K562 (cell line): ENCODE measurements at regions not wholly inside any gene's neighbourhood (a gene's known extent, or its start where the extent isn't known, plus 50 kb on each side); places are given as distances from the start of the nearest gene placed in this dataset.

Source experiments
- ATAC-seq: fragments of 200-7000 bp; cut with Tn5 transposase; 3 replicates; pipeline ENCODE4 v1.9.1; 2020; ENCODE audit warnings: moderate library complexity
- BruUV-seq: library from RNA; stranded (reverse); fragments of 400-500 nt; replicated peaks from 2 replicates; lab custom pipeline; 2021; lab: Mats Ljungman, UMichigan
- CTCF ChIA-PET: fragments of 300-600 bp; formaldehyde crosslinking; extraction: SDS; loops from one replicate; lab custom pipeline; 2021; ENCODE audit warnings: low intra/inter-chr PET ratio; lab: Yijun Ruan, JAX
- POLR2A ChIA-PET: fragments of 300-600, 350-650 bp; sonication (Branson Sonifier 250); formaldehyde crosslinking; extraction: SDS; loops from one replicate; lab custom pipeline; 2021; ENCODE audit warnings: antibody characterized with exemption, inconsistent platforms; lab: Yijun Ruan, JAX
- DNase-seq, 4 experiments: peaks; one replicate each; pipeline versions ENCODE4 v3.0.0 to v3.0.0-alpha.2; 2011 to 2018; ENCODE audit warnings: low spot score in 3 of 4, mixed read lengths in 3 of 4; ENCODE audit errors: extremely low read depth in 1 of 4
- FAIRE-seq: peaks from 2 replicates; lab custom pipeline; 2011; peaks lifted over from hg19 to GRCh38; lab: Jason Lieb, UNC
- H2AFZ ChIP-seq: 2 replicates; pipeline ENCODE4 v1.6.0; 2011; ENCODE audit warnings: low read depth, low read length, control low read depth, inconsistent platforms
- H3K27ac ChIP-seq: fragments of 200-600 bp; 3 replicates; pipeline ENCODE4 v1.8.0; 2011; ENCODE audit warnings: low read depth, mild to moderate bottlenecking, control low read depth, inconsistent platforms, low read length, moderate library complexity, mixed read lengths; ENCODE audit errors: extremely low read depth
- H3K27me3 ChIP-seq, 2 experiments: fragments of 300-600 bp in 1 of 2; 2 replicates in 1 of 2; 3 replicates in 1 of 2; pipeline versions ENCODE4 v1.6.0 to v1.8.0; 2011; ENCODE audit warnings: inconsistent platforms in 2 of 2, low read length in 2 of 2, mild to moderate bottlenecking in 1 of 2, mixed read lengths in 1 of 2, moderate library complexity in 1 of 2; ENCODE audit not compliant: control insufficient read depth in 2 of 2, insufficient read depth in 2 of 2
- H3K36me3 ChIP-seq: fragments of 300-600 bp; 3 replicates; pipeline ENCODE4 v1.8.0; 2011; ENCODE audit warnings: mild to moderate bottlenecking, low read length, inconsistent platforms; ENCODE audit not compliant: control insufficient read depth, insufficient read depth
- H3K4me1 ChIP-seq, 2 experiments: fragments of 200-600 bp in 1 of 2; replicated peaks in 1 of 2; 2 replicates in 1 of 2; 3 replicates in 1 of 2; pipeline versions ENCODE4 v1.5.1 to v1.8.0; 2011; ENCODE audit warnings: inconsistent platforms in 2 of 2, low read length in 2 of 2, mild to moderate bottlenecking in 1 of 2, mixed read lengths in 1 of 2, moderate library complexity in 1 of 2; ENCODE audit not compliant: control insufficient read depth in 2 of 2, insufficient read depth in 2 of 2
- H3K4me2 ChIP-seq: 2 replicates; pipeline ENCODE4 v1.6.1; 2011; ENCODE audit warnings: low read length, control low read depth, inconsistent platforms, mixed read lengths; ENCODE audit not compliant: insufficient read depth
- H3K4me3 ChIP-seq: fragments of 200-600 bp; sonication (generic), shearing (Covaris generic); 2 replicates; pipeline ENCODE4 v1.5.1; 2016; ENCODE audit warnings: control low read depth, inconsistent platforms
- H3K79me2 ChIP-seq: fragments of 200-600 bp; 3 replicates; pipeline ENCODE4 v1.8.0; 2011; ENCODE audit warnings: low read length, inconsistent platforms; ENCODE audit not compliant: control insufficient read depth, insufficient read depth
- H3K9ac ChIP-seq, 2 experiments: 2 replicates each; pipeline versions ENCODE4 v1.6.0 to v1.6.1; 2011; ENCODE audit warnings: low read depth in 2 of 2, low read length in 2 of 2, control low read depth in 1 of 2, inconsistent platforms in 1 of 2, mild to moderate bottlenecking in 1 of 2, mixed read lengths in 1 of 2; ENCODE audit not compliant: insufficient read depth in 1 of 2
- H3K9me1 ChIP-seq: one replicate; pipeline ENCODE4 v1.6.0; 2011; ENCODE audit warnings: inconsistent platforms, mild to moderate bottlenecking, low read length, moderate library complexity; ENCODE audit not compliant: control insufficient read depth, insufficient read depth
- H3K9me3 ChIP-seq: replicated peaks from 2 replicates; pipeline ENCODE4 v1.5.1; 2011; ENCODE audit warnings: low read depth, low read length, inconsistent platforms; ENCODE audit not compliant: control insufficient read depth, insufficient read depth
- H4K20me1 ChIP-seq: replicated peaks from 2 replicates; pipeline ENCODE4 v1.6.1; 2011; ENCODE audit warnings: low read length, inconsistent platforms, mixed read lengths; ENCODE audit not compliant: control insufficient read depth, insufficient read depth
- EGR1 ChIP-seq: fragments of 450-650 bp; conservative IDR thresholded peaks from 2 replicates; pipeline ENCODE4 v1.6.1; 2017; ENCODE audit warnings: mild to moderate bottlenecking
- FOXM1 ChIP-seq, 2 experiments: fragments of 450-650 bp in 1 of 2; sonication (generic) in 1 of 2; formaldehyde crosslinking in 1 of 2; IDR thresholded peaks; 2 replicates each; pipeline versions ENCODE4 v1.6.1 to v1.9.0; 2017 to 2022; ENCODE audit warnings: low read depth in 2 of 2, mild to moderate bottlenecking in 2 of 2, missing genetic modification reagents in 1 of 2, moderate library complexity in 1 of 2
- GATAD2B ChIP-seq: fragments of 450-650 bp; IDR thresholded peaks from 2 replicates; pipeline ENCODE4 v1.6.1; 2017; ENCODE audit warnings: mild to moderate bottlenecking, borderline replicate concordance
- HDGF ChIP-seq: fragments of 450-650 bp; IDR thresholded peaks from 2 replicates; pipeline ENCODE4 v1.6.1; 2016
- ILF3 ChIP-seq: fragments of 450-650 bp; IDR thresholded peaks from 2 replicates; pipeline ENCODE4 v1.6.1; 2018; ENCODE audit warnings: antibody characterized with exemption, mild to moderate bottlenecking, moderate library complexity, borderline replicate concordance
- KAT8 ChIP-seq: fragments of 450-650 bp; IDR thresholded peaks from 2 replicates; pipeline ENCODE4 v1.6.1; 2016; ENCODE audit warnings: low read depth, mild to moderate bottlenecking
- MCM7 ChIP-seq, 2 experiments: fragments of 450-650 bp; IDR thresholded peaks; 2 replicates each; pipeline ENCODE4 v1.6.1; 2016 to 2018
- MYNN ChIP-seq, 2 experiments: sonication (generic); formaldehyde crosslinking in 1 of 2; IDR thresholded peaks; 2 replicates each; pipeline versions ENCODE4 v1.5.0 to v1.6.1; 2016 to 2020; ENCODE audit warnings: antibody characterized with exemption in 1 of 2, missing genetic modification reagents in 1 of 2
- RHOXF2B ChIP-seq: fragments of 250-450 bp; sonication (Bioruptor Pico); conservative IDR thresholded peaks from 2 replicates; pipeline ENCODE4 v1.5.1; 2021
- SMARCA5 ChIP-seq: fragments of 450-650 bp; IDR thresholded peaks from 2 replicates; pipeline ENCODE4 v1.6.1; 2016
- XRCC3 ChIP-seq: fragments of 450-650 bp; IDR thresholded peaks from 2 replicates; pipeline ENCODE4 v1.6.1; 2017; ENCODE audit warnings: mild to moderate bottlenecking, moderate library complexity
- YBX1 ChIP-seq: fragments of 450-650 bp; IDR thresholded peaks from 2 replicates; pipeline ENCODE4 v1.7.1; 2016; ENCODE audit warnings: mild to moderate bottlenecking
- ZNF12 ChIP-seq: sonication (generic); formaldehyde crosslinking; IDR thresholded peaks from 2 replicates; pipeline ENCODE4 v1.4.0; 2020; ENCODE audit warnings: mild to moderate bottlenecking, missing genetic modification reagents
- ZNF140 ChIP-seq: fragments of 250-450 bp; sonication (Bioruptor Pico); IDR thresholded peaks from 2 replicates; pipeline ENCODE4 v1.8.0; 2021; ENCODE audit warnings: moderate library complexity, mild to moderate bottlenecking, inconsistent platforms
- ZZZ3 ChIP-seq: fragments of 450-650 bp; IDR thresholded peaks from 2 replicates; pipeline ENCODE4 v1.6.1; 2016; ENCODE audit warnings: antibody characterized with exemption, mild to moderate bottlenecking, moderate library complexity
- WGBS: fragments of 100-300 bp; shearing (Covaris generic); methylation state at CpG from one replicate; pipeline ENCODE4 v1.1.6; 2016; ENCODE audit warnings: low coverage, mixed read lengths; ENCODE audit not compliant: insufficient coverage; ENCODE audit errors: missing lambda C conversion rate; 5-methylcytosine and 5-hydroxymethylcytosine counted together
- in situ Hi-C: fragments of 300-500 bp; cut with MboI; formaldehyde crosslinking; loops from 4 replicates; pipeline ENCODE4 v1.15.0; 2018; ENCODE audit warnings: inconsistent platforms, mixed read lengths
- intact Hi-C: fragments of 100-400 bp; cut with micrococcal nuclease; formaldehyde crosslinking; loops from 2 replicates; pipeline ENCODE4 v1.14.2; 2022
- TF ChIP-seq, protein P1 (sequence below): sonication (generic); formaldehyde crosslinking; IDR thresholded peaks from 2 replicates; pipeline ENCODE4 v1.5.0; 2020; ENCODE audit warnings: missing genetic modification reagents
- TF ChIP-seq, protein P2 (sequence below): fragments of 450-650 bp; IDR thresholded peaks from one replicate; pipeline ENCODE4 v1.6.1; 2018; ENCODE audit warnings: mild to moderate bottlenecking, moderate library complexity; ENCODE audit not compliant: partially characterized antibody
- TF ChIP-seq, protein P3 (sequence below): fragments of 250-450 bp; sonication (Bioruptor Pico); IDR thresholded peaks from 2 replicates; pipeline ENCODE4 v1.5.0; 2021
- TF ChIP-seq, protein P4 (sequence below): conservative IDR thresholded peaks from 2 replicates; pipeline ENCODE4 v1.6.1; 2011; ENCODE audit warnings: low read depth, mild to moderate bottlenecking, low read length; ENCODE audit not compliant: control insufficient read depth

- no peak for FAIRE-seq
- Histone ChIP-seq H3K4me3 (no peak overlapping the region), H3K9me1 (no peaks in the 10 kb centered on the region), H3K27ac (no peak overlapping the region), H3K4me1 (no peaks in the 10 kb centered on the region), H3K9ac (no peak overlapping the region), H4K20me1 (no peaks in the 10 kb centered on the region), H2AFZ (no peak overlapping the region), H3K9me3 (no peaks in the 10 kb centered on the region), H3K4me2 (no peak overlapping the region), H3K79me2 (no peaks in the 10 kb centered on the region), H3K27me3 (peaks cover 0 to 3% of the 10 kb centered on the region in 2 experiments; a peak in 2 of 5 replicates), H3K36me3 (no peaks in the 10 kb centered on the region)
- no peak for DNase-seq
- in situ Hi-C loops (no loop called here), intact Hi-C loops (no loop called here)
- ChIA-PET POLR2A (interaction anchor here (1.5 kb wide), 1 partner anchor 21 kb away, joined by 3 read pairs; no protein-coding TSS in a partner anchor), CTCF (no interaction called here)
- 0% methylated on average over 1 of the region's 1 CpG for WGBS
- no peak for ATAC-seq
- BruUV-seq: no TSS peak
- no peak for TF ChIP-seq ZZZ3
- TF ChIP-seq MCM7 (IDR thresholded peaks at IDR 0.05): no peak
- TF ChIP-seq, protein P1, sequence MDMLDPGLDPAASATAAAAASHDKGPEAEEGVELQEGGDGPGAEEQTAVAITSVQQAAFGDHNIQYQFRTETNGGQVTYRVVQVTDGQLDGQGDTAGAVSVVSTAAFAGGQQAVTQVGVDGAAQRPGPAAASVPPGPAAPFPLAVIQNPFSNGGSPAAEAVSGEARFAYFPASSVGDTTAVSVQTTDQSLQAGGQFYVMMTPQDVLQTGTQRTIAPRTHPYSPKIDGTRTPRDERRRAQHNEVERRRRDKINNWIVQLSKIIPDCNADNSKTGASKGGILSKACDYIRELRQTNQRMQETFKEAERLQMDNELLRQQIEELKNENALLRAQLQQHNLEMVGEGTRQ (CRISPR knock-in tag): no peak
- no peak for TF ChIP-seq HDGF
- no peak for TF ChIP-seq XRCC3
- TF ChIP-seq YBX1: no peak
- TF ChIP-seq ZNF140 (CRISPR knock-in tag): no peak
- TF ChIP-seq, protein P2, sequence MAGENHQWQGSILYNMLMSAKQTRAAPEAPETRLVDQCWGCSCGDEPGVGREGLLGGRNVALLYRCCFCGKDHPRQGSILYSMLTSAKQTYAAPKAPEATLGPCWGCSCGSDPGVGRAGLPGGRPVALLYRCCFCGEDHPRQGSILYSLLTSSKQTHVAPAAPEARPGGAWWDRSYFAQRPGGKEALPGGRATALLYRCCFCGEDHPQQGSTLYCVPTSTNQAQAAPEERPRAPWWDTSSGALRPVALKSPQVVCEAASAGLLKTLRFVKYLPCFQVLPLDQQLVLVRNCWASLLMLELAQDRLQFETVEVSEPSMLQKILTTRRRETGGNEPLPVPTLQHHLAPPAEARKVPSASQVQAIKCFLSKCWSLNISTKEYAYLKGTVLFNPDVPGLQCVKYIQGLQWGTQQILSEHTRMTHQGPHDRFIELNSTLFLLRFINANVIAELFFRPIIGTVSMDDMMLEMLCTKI: no peak
- no peak for TF ChIP-seq MYNN (IDR thresholded peaks at IDR 0.05)
- TF ChIP-seq MYNN (CRISPR knock-in tag; IDR thresholded peaks at IDR 0.05): no peak
- no peak for TF ChIP-seq FOXM1 (IDR thresholded peaks at IDR 0.05; ENCODE audit: low read depth)
- no peak for TF ChIP-seq FOXM1 (CRISPR knock-in tag; IDR thresholded peaks at IDR 0.05; ENCODE audit: low read depth)
- TF ChIP-seq KAT8: no peak
- no peak for TF ChIP-seq GATAD2B
- no peak for TF ChIP-seq ILF3
- TF ChIP-seq, protein P3, sequence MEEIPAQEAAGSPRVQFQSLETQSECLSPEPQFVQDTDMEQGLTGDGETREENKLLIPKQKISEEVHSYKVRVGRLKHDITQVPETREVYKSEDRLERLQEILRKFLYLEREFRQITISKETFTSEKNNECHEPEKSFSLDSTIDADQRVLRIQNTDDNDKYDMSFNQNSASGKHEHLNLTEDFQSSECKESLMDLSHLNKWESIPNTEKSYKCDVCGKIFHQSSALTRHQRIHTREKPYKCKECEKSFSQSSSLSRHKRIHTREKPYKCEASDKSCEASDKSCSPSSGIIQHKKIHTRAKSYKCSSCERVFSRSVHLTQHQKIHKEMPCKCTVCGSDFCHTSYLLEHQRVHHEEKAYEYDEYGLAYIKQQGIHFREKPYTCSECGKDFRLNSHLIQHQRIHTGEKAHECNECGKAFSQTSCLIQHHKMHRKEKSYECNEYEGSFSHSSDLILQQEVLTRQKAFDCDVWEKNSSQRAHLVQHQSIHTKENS: no peak
- TF ChIP-seq, protein P4, sequence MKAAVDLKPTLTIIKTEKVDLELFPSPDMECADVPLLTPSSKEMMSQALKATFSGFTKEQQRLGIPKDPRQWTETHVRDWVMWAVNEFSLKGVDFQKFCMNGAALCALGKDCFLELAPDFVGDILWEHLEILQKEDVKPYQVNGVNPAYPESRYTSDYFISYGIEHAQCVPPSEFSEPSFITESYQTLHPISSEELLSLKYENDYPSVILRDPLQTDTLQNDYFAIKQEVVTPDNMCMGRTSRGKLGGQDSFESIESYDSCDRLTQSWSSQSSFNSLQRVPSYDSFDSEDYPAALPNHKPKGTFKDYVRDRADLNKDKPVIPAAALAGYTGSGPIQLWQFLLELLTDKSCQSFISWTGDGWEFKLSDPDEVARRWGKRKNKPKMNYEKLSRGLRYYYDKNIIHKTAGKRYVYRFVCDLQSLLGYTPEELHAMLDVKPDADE: no peak
- no peak for TF ChIP-seq RHOXF2B (CRISPR knock-in tag)
- no peak for TF ChIP-seq SMARCA5
- no peak for TF ChIP-seq ZNF12 (CRISPR knock-in tag)
- no peak for TF ChIP-seq EGR1
These were observed 74.6 kb upstream of the GOLGA8J start for GRCh38 chr15:30008156-30008555.
